ENCODE measurements at regions not wholly inside any gene's neighbourhood (a gene's known extent, or its start where the extent isn't known, plus 50 kb on each side); places are given as distances from the start of the nearest gene placed in this dataset.

DNA sequence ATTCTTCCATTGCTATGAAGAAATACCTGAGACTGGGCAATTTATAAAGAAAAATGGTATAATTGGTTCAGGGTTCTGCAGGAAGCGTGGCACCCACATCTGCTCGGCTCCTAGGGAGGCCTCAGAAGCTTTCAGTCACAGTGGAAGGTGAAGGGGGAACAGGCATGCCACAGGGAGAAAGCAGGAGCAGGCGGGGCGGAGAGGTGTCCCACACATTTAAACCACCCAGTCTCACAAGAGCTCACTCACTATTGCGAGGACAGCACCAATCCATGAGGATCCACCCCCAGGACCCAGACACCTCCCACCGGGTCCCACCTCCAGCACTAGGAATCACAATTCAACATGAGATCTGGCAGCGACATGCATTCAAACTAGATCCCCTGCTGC, 56.0 kb upstream of the C14orf180 start:
- CTCF ChIA-PET = no interaction called here

DNA sequence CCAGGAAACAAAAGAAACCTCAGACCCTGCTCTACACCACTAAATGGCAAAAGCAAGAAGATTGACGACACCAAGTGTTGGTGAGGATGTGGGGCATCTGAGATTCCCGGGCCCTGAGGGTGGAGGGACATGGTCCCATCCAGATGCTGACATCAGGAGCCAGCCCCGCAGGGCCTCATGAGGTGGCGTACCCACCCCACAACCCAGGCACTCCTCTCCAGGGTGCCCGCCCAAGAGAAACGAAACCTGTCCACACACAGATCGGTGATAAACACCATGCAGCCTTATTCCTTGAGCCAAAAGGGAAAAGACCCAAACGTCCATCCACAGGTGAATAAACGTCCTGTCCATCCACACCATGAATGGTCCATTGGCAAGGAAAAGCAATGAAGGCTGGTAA, 54.8 kb upstream of the C14orf180 start:
- peaks cover 3% of the 10 kb centered on the region for H3K27me3 Mint-ChIP-seq (ENCODE audit: insufficient read depth, unreplicated experiment)
- no peaks in the 10 kb centered on the region for H3K36me3 Mint-ChIP-seq (ENCODE audit: insufficient read depth, unreplicated experiment)
- intact Hi-C loops (cut with micrococcal nuclease; ENCODE audit: unreplicated experiment) = no loop called here
- no peaks in the 10 kb centered on the region for H3K4me1 ChIP-seq
- ChIA-PET CTCF (no interaction called here), POLR2A (no interaction called here)
- no TSS peak for BruUV-seq (replicated peaks)
- H3K27me3 ChIP-seq (replicated peaks; ENCODE audit: control insufficient read depth, insufficient read depth, low read length) = no peaks in the 10 kb centered on the region
- TF ChIP-seq, protein P1, sequence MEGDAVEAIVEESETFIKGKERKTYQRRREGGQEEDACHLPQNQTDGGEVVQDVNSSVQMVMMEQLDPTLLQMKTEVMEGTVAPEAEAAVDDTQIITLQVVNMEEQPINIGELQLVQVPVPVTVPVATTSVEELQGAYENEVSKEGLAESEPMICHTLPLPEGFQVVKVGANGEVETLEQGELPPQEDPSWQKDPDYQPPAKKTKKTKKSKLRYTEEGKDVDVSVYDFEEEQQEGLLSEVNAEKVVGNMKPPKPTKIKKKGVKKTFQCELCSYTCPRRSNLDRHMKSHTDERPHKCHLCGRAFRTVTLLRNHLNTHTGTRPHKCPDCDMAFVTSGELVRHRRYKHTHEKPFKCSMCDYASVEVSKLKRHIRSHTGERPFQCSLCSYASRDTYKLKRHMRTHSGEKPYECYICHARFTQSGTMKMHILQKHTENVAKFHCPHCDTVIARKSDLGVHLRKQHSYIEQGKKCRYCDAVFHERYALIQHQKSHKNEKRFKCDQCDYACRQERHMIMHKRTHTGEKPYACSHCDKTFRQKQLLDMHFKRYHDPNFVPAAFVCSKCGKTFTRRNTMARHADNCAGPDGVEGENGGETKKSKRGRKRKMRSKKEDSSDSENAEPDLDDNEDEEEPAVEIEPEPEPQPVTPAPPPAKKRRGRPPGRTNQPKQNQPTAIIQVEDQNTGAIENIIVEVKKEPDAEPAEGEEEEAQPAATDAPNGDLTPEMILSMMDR (IDR thresholded peaks at IDR 0.05; ENCODE audit: insufficient read depth in 1 of 2, low read depth in 1 of 2, low read length in 1 of 2, severe bottlenecking in 1 of 2, unreplicated experiment in 1 of 2) = no peak
- no peaks in the 10 kb centered on the region for H3K4me1 Mint-ChIP-seq (ENCODE audit: low read depth, unreplicated experiment)
- H3K27ac Mint-ChIP-seq (ENCODE audit: unreplicated experiment) = no peak overlapping the region
- peaks cover 10% of the 10 kb centered on the region; the same call in 1 of the 2 replicates for H3K9me3 ChIP-seq
- no peaks in the 10 kb centered on the region for H3K36me3 ChIP-seq (ENCODE audit: control insufficient read depth, insufficient read depth, low read length)
- no peak overlapping the region for H3K4me3 ChIP-seq (ENCODE audit: low read depth, low read length)
- DNase-seq = no peak
- no peak overlapping the region for H3K4me3 Mint-ChIP-seq (ENCODE audit: unreplicated experiment)
- peaks cover 22% of the 10 kb centered on the region for H3K9me3 Mint-ChIP-seq (ENCODE audit: unreplicated experiment)

More for the DNA sequence above, 56.0 kb upstream of the C14orf180 start:
- no TSS peak for BruUV-seq (replicated peaks)
- peaks cover 6% of the 10 kb centered on the region for H3K27me3 Mint-ChIP-seq (ENCODE audit: insufficient read depth, unreplicated experiment)
- Histone ChIP-seq H3K36me3 (ENCODE audit: control insufficient read depth, insufficient read depth, low read length) (no peaks in the 10 kb centered on the region), H3K4me3 (ENCODE audit: low read depth, low read length) (no peak overlapping the region), H3K4me1 (no peaks in the 10 kb centered on the region), H3K27me3 (replicated peaks; ENCODE audit: control insufficient read depth, insufficient read depth, low read length) (no peaks in the 10 kb centered on the region), H3K9me3 (peaks cover 10% of the 10 kb centered on the region; the same call in 1 of the 2 replicates)
- intact Hi-C loops (cut with micrococcal nuclease; ENCODE audit: unreplicated experiment) = no loop called here
- POLR2A ChIA-PET = no interaction called here
- no peak for DNase-seq
- no peak overlapping the region for H3K4me3 Mint-ChIP-seq (ENCODE audit: unreplicated experiment)
- peaks cover 22% of the 10 kb centered on the region for H3K9me3 Mint-ChIP-seq (ENCODE audit: unreplicated experiment)
- no peaks in the 10 kb centered on the region for H3K36me3 Mint-ChIP-seq (ENCODE audit: insufficient read depth, unreplicated experiment)
- H3K27ac Mint-ChIP-seq (ENCODE audit: unreplicated experiment) = no peak overlapping the region
- TF ChIP-seq, protein P1 (IDR thresholded peaks at IDR 0.05; ENCODE audit: insufficient read depth in 1 of 2, low read depth in 1 of 2, low read length in 1 of 2, severe bottlenecking in 1 of 2, unreplicated experiment in 1 of 2) = no peak
- H3K4me1 Mint-ChIP-seq (ENCODE audit: low read depth, unreplicated experiment) = no peaks in the 10 kb centered on the region

DNA sequence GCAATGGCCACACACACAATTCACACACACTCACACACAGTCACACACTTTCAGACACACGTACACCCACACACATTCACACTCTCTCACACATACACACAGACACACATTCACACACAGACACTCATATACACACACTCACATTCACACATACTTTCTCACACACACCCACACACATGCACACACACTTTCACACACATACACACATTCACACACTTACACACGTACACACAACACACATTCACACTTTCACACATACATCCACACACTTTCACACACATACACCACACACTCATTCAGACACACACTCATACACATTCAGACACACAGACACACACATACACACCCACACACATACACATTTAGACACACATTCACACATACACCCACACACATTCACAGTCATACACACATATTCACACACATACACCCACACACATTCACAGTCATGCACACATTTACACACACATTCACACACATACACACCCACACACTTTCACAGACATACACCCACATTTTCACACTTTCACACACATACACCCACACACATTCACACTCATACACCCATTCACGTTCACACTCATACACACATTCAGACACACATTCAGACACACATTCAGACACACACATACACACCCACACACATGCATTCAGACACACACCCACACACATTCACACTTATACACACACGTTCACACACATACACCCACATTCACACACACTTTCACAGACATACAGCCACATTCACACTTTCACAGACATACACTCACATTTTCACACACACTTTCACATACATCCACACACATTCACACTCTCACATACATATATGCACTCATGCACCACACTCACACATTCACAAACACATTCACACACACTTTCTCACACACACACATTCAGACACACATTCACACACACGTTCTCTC, 52.6 kb upstream of the C14orf180 start:
- peaks cover 10% of the 10 kb centered on the region; the same call in 1 of the 2 replicates for H3K9me3 ChIP-seq
- CTCF ChIA-PET = no interaction called here
- TF ChIP-seq, protein P1 (IDR thresholded peaks at IDR 0.05; ENCODE audit: insufficient read depth in 1 of 2, low read depth in 1 of 2, low read length in 1 of 2, severe bottlenecking in 1 of 2, unreplicated experiment in 1 of 2) = no peak
- BruUV-seq (replicated peaks) = no TSS peak
- no peaks in the 10 kb centered on the region for H3K27me3 ChIP-seq (replicated peaks; ENCODE audit: control insufficient read depth, insufficient read depth, low read length)
- Mint-ChIP-seq H3K27ac (ENCODE audit: unreplicated experiment) (no peak overlapping the region), H3K36me3 (ENCODE audit: insufficient read depth, unreplicated experiment) (no peaks in the 10 kb centered on the region), H3K9me3 (ENCODE audit: unreplicated experiment) (peaks cover 22% of the 10 kb centered on the region), H3K4me3 (ENCODE audit: unreplicated experiment) (no peak overlapping the region), H3K27me3 (ENCODE audit: insufficient read depth, unreplicated experiment) (no peaks in the 10 kb centered on the region), H3K4me1 (ENCODE audit: low read depth, unreplicated experiment) (no peaks in the 10 kb centered on the region)
- POLR2A ChIA-PET = no interaction called here
- no peaks in the 10 kb centered on the region for H3K36me3 ChIP-seq (ENCODE audit: control insufficient read depth, insufficient read depth, low read length)
- no peak overlapping the region for H3K4me3 ChIP-seq (ENCODE audit: low read depth, low read length)
- intact Hi-C loops (cut with micrococcal nuclease; ENCODE audit: unreplicated experiment) = no loop called here
- no peaks in the 10 kb centered on the region for H3K4me1 ChIP-seq
- DNase-seq = no peak
